Prostate gland (tissue), 2 donors: ENCODE measurements at regions not wholly inside any gene's neighbourhood (a gene's known extent, or its start where the extent isn't known, plus 50 kb on each side); places are given as distances from the start of the nearest gene placed in this dataset.

Source experiments
- CTCF ChIP-seq, 4 experiments: fragments of 200-600 bp in 2 of 4; fragments of 450-650 bp in 2 of 4; sonication (generic) in 2 of 4; IDR thresholded peaks; 1 replicate in 3 of 4; 2 replicates in 1 of 4; pipeline ENCODE4 v1.5.1; 2016 to 2019; ENCODE audit warnings: antibody characterized with exemption in 4 of 4, mild to moderate bottlenecking in 2 of 4, moderate library complexity in 2 of 4
- POLR2A ChIP-seq: fragments of 450-650 bp; IDR thresholded peaks from one replicate; pipeline ENCODE4 v1.6.1; 2016; ENCODE audit warnings: antibody characterized with exemption, mild to moderate bottlenecking
- POLR2AphosphoS5 ChIP-seq: sonication (generic); formaldehyde crosslinking; IDR thresholded peaks from one replicate; pipeline ENCODE4 v1.6.1; 2017; ENCODE audit warnings: antibody characterized with exemption

- TF ChIP-seq CTCF (IDR thresholded peaks at IDR 0.05), result no peak
- no peak for TF ChIP-seq POLR2A
- TF ChIP-seq POLR2AphosphoS5, result no peak
These were observed 468.5 kb upstream of the FAT3 start for GRCh38 chr11:91755951-91756707.
